Stimulated activated naive CD8-positive, alpha-beta T cell treated with anti-CD3 and anti-CD28 coated beads, Interleukin-15, amount 100 ng/mL, for 72 hours (primary cell): ENCODE measurements at regions not wholly inside any gene's neighbourhood (a gene's known extent, or its start where the extent isn't known, plus 50 kb on each side); places are given as distances from the start of the nearest gene placed in this dataset.
"Not testable (repeated sequence)": the region's sequence is repeated elsewhere in the genome, so short reads cannot be mapped to it uniquely, and the experiment has no call there.

Experiments
- ATAC-seq: fragments of 150-1000 bp; cut with Tn5 transposase; 2 replicates; pipeline ENCODE4 v1.10.0; 2021; ENCODE audit warnings: mild to moderate bottlenecking, moderate library complexity
- DNase-seq, 2 donors: peaks; one replicate each; pipeline ENCODE4 v3.0.0; 2021 to 2022
- H3K27ac Mint-ChIP-seq, 2 donors: one replicate each; pipeline ENCODE4 v1.8.0; 2022; ENCODE audit warnings: mild to moderate bottlenecking in 2 of 2, mixed read lengths in 2 of 2, moderate library complexity in 2 of 2
- H3K27me3 Mint-ChIP-seq: one replicate; pipeline ENCODE4 v1.8.0; 2022; ENCODE audit warnings: mixed read lengths
- H3K4me1 Mint-ChIP-seq: one replicate; pipeline ENCODE4 v1.8.0; 2022; ENCODE audit warnings: mild to moderate bottlenecking, mixed read lengths
- H3K4me3 Mint-ChIP-seq, 2 donors: one replicate each; pipeline ENCODE4 v1.8.0; 2022; ENCODE audit warnings: mild to moderate bottlenecking in 2 of 2, mixed read lengths in 2 of 2, moderate library complexity in 1 of 2
- H3K9me3 Mint-ChIP-seq, 2 donors: one replicate each; pipeline ENCODE4 v1.8.0; 2022; ENCODE audit warnings: mixed read lengths in 2 of 2

- peaks cover 23 to 39% of the 10 kb centered on the region in 2 donors for H3K9me3 Mint-ChIP-seq
- H3K27ac Mint-ChIP-seq, result no peak overlapping the region
- H3K4me1 Mint-ChIP-seq, result no peaks in the 10 kb centered on the region
- no peak overlapping the region for H3K4me3 Mint-ChIP-seq
- ATAC-seq (no peak), DNase-seq (no peak)
- H3K27me3 Mint-ChIP-seq, result no peaks in the 10 kb centered on the region
Measured at GRCh38 chr9:65435464-65435863, 150.5 kb upstream of the FOXD4L5 start.

GRCh38 chr9:65432722-65433323, 147.8 kb upstream of the FOXD4L5 start:
- Mint-ChIP-seq H3K27ac (no peak overlapping the region), H3K4me1 (no peaks in the 10 kb centered on the region), H3K27me3 (no peaks in the 10 kb centered on the region), H3K4me3 (no peak overlapping the region), H3K9me3 (peaks cover 20 to 43% of the 10 kb centered on the region in 2 donors)
- no peak for ATAC-seq
- no peak for DNase-seq

- Mint-ChIP-seq H3K27me3 (no peaks in the 10 kb centered on the region), H3K9me3 (peaks cover 16 to 38% of the 10 kb centered on the region in 2 donors), H3K4me1 (no peaks in the 10 kb centered on the region), H3K4me3 (no peak overlapping the region), H3K27ac (no peak overlapping the region)
- no peak for DNase-seq
- ATAC-seq, result no peak
Measured at GRCh38 chr9:65432051-65432450, 147.0 kb upstream of the FOXD4L5 start.

GRCh38 chr9:65430221-65430620, 145.2 kb upstream of the FOXD4L5 start:
- Mint-ChIP-seq H3K9me3 (peaks cover 25 to 44% of the 10 kb centered on the region in 2 donors), H3K27ac (no peak overlapping the region), H3K4me1 (no peaks in the 10 kb centered on the region), H3K27me3 (no peaks in the 10 kb centered on the region), H3K4me3 (no peak overlapping the region)
- ATAC-seq, result no peak
- no peak for DNase-seq

GRCh38 chr9:65427361-65427760, 142.4 kb upstream of the FOXD4L5 start:
- H3K27ac Mint-ChIP-seq, ATAC-seq, H3K4me1 Mint-ChIP-seq, H3K27me3 Mint-ChIP-seq, DNase-seq, H3K4me3 Mint-ChIP-seq: not testable (repeated sequence)
- H3K9me3 Mint-ChIP-seq, result peaks cover 24 to 53% of the 10 kb centered on the region in 2 donors

- ATAC-seq, H3K27ac Mint-ChIP-seq, H3K27me3 Mint-ChIP-seq, DNase-seq, H3K4me3 Mint-ChIP-seq, H3K4me1 Mint-ChIP-seq: not testable (repeated sequence)
- H3K9me3 Mint-ChIP-seq, result peaks cover 22 to 53% of the 10 kb centered on the region in 2 donors
Measured at GRCh38 chr9:65426813-65427212, 141.8 kb upstream of the FOXD4L5 start.

- Mint-ChIP-seq H3K4me1 (no peaks in the 10 kb centered on the region), H3K27me3 (no peaks in the 10 kb centered on the region), H3K4me3 (no peak overlapping the region), H3K9me3 (peaks cover 28 to 53% of the 10 kb centered on the region in 2 donors), H3K27ac (no peak overlapping the region)
- DNase-seq (no peak), ATAC-seq (no peak)
Measured at GRCh38 chr9:65426231-65426630, 141.2 kb upstream of the FOXD4L5 start.

GRCh38 chr9:65425183-65425582, 140.2 kb upstream of the FOXD4L5 start:
- not testable (repeated sequence) for H3K27me3 Mint-ChIP-seq, H3K4me3 Mint-ChIP-seq, ATAC-seq, DNase-seq, H3K4me1 Mint-ChIP-seq, H3K27ac Mint-ChIP-seq
- H3K9me3 Mint-ChIP-seq, result peaks cover 31 to 56% of the 10 kb centered on the region in 2 donors

- not testable (repeated sequence) for H3K27ac Mint-ChIP-seq, H3K4me1 Mint-ChIP-seq, DNase-seq, H3K4me3 Mint-ChIP-seq, H3K27me3 Mint-ChIP-seq
- peak; percentile 32 for ATAC-seq
- peaks cover 31 to 60% of the 10 kb centered on the region in 2 donors for H3K9me3 Mint-ChIP-seq
Measured at GRCh38 chr9:65424437-65424984, 139.5 kb upstream of the FOXD4L5 start.

GRCh38 chr9:65423691-65424436, 138.9 kb upstream of the FOXD4L5 start:
- not testable (repeated sequence) for H3K4me1 Mint-ChIP-seq, H3K4me3 Mint-ChIP-seq, H3K27ac Mint-ChIP-seq, DNase-seq, H3K27me3 Mint-ChIP-seq
- ATAC-seq, result peak; percentile 29
- H3K9me3 Mint-ChIP-seq, result peaks cover 31 to 63% of the 10 kb centered on the region in 2 donors

- DNase-seq, H3K4me3 Mint-ChIP-seq, H3K27ac Mint-ChIP-seq, H3K27me3 Mint-ChIP-seq, H3K4me1 Mint-ChIP-seq: not testable (repeated sequence)
- H3K9me3 Mint-ChIP-seq, result peaks cover 31 to 66% of the 10 kb centered on the region in 2 donors
- ATAC-seq, result peak; percentile 18
Measured at GRCh38 chr9:65422966-65423690, 138.1 kb upstream of the FOXD4L5 start.

GRCh38 chr9:65421486-65421885, 136.5 kb upstream of the FOXD4L5 start:
- not testable (repeated sequence) for H3K27me3 Mint-ChIP-seq, DNase-seq, H3K4me1 Mint-ChIP-seq, ATAC-seq, H3K27ac Mint-ChIP-seq, H3K4me3 Mint-ChIP-seq
- H3K9me3 Mint-ChIP-seq, result peaks cover 34 to 68% of the 10 kb centered on the region in 2 donors

- DNase-seq (no peak), ATAC-seq (no peak)
- Mint-ChIP-seq H3K4me1 (no peaks in the 10 kb centered on the region), H3K27ac (no peak overlapping the region), H3K4me3 (no peak overlapping the region), H3K27me3 (no peaks in the 10 kb centered on the region), H3K9me3 (peaks cover 30 to 62% of the 10 kb centered on the region in 2 donors)
Measured at GRCh38 chr9:65420771-65421170, 135.8 kb upstream of the FOXD4L5 start.

GRCh38 chr9:65418966-65419365, 134.0 kb upstream of the FOXD4L5 start:
- ATAC-seq, H3K4me3 Mint-ChIP-seq, H3K27ac Mint-ChIP-seq, H3K4me1 Mint-ChIP-seq, H3K27me3 Mint-ChIP-seq, DNase-seq: not testable (repeated sequence)
- peaks cover 22 to 61% of the 10 kb centered on the region in 2 donors for H3K9me3 Mint-ChIP-seq

GRCh38 chr9:65416948-65417347, 131.9 kb upstream of the FOXD4L5 start:
- not testable (repeated sequence) for H3K4me1 Mint-ChIP-seq, DNase-seq, H3K27ac Mint-ChIP-seq, ATAC-seq, H3K27me3 Mint-ChIP-seq, H3K4me3 Mint-ChIP-seq
- H3K9me3 Mint-ChIP-seq, result peaks cover 18 to 68% of the 10 kb centered on the region in 2 donors
